NCI-H345 treated with DMSO at 0.1 percent for 48 hours (cell line): ENCODE measurements at regions not wholly inside any gene's neighbourhood (a gene's known extent, or its start where the extent isn't known, plus 50 kb on each side); places are given as distances from the start of the nearest gene placed in this dataset.

Experiments used
- DNase-seq: peaks from one replicate; lab custom pipeline; 2025; ENCODE audit not compliant: unreplicated experiment; lab: John Stamatoyannopoulos, UW

DNA sequence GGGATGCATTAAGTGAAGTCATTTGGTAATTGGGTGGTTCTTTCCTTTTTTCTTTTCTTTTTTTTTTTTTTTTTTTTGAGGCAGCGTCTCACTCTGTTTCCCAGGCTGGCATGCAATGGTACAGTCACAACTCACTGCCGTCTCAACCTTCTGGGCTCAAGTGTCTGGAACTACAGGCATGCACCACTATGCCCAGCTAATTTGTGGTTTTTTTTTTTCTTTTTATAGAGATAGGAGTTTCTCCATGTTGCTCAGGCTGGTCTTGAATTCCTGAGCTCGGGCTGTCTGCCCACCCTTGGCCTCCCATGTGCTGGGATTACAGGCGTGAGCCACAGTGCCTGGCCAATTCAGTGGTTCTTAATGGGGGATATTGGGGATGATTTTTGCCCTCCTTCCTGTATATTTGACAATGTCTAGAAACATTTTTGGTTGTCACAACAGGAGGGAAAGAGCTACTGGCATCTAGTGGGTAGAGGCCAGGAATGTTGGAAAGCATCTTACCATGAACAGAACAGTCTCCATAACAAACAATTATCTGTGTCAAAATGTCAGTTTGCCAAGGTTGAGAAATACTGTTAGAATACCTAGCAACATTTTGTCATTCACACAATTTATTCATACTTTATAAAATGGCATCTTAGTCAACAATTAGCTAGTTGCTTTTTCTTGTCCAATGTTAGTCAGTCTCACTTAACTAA lies 79.4 kb upstream of the CNTN3 start:
- no peak for DNase-seq

GRCh38 chr3:74693251-74693650 lies 78.8 kb upstream of the CNTN3 start:
- no peak for DNase-seq

- no peak for DNase-seq
Observed at GRCh38 chr3:74691946-74692345, 77.5 kb upstream of the CNTN3 start.

- DNase-seq, result no peak
Observed at GRCh38 chr3:74673326-74673725, 58.9 kb upstream of the CNTN3 start.

GRCh38 chr3:74664606-74665005 lies 50.1 kb upstream of the CNTN3 start:
- no peak for DNase-seq
